HG03558 (cell line): ENCODE measurements at regions not wholly inside any gene's neighbourhood (a gene's known extent, or its start where the extent isn't known, plus 50 kb on each side); places are given as distances from the start of the nearest gene placed in this dataset.

Source experiments
- ATAC-seq: cut with Tn5 transposase; IDR thresholded peaks from one replicate; pipeline ENCODE4 v1.9.1; 2021; ENCODE audit warnings: moderate number of reproducible peaks; ENCODE audit not compliant: unreplicated experiment; ENCODE audit errors: extremely low read depth

DNA sequence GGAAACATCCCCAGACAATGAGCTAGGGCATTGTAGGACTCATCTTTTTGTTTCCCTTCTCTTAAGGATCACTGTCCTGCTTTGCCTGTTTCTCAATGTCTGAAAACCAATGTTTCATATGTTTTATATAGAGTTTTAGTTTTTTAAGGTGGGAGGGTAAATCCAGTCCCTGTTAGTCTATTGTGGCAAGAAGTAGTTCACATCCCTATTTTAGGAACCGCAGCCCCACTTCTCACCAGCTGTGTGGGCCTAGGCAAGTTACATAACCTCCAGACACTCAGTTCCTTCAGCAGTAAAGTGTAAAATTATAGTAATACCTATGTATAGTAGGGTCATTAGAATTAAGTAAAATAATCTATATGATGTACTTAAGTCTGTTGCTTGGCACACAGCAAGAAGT, 105.8 kb upstream of the WLS start:
- ATAC-seq: no peak

DNA sequence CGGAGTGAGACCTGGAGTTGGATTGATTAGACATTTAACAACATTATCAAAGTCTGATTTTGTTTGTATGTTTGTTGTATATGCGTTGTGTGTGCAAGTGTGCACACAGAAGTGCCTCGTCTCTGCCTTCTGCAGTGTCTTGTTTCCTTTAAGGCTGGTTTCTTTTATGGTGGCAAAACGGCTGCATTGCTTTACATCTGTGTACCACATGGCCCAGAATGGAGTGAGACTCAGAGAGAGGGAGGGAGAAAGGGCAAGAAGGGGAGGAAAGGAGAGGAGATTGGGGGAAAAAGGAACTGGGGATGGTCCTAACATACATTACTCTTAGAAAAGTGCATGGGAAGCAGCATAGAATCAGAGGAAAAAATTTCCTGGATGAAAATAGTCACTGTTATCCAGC, 99.7 kb upstream of the WLS start:
- ATAC-seq: no peak

DNA sequence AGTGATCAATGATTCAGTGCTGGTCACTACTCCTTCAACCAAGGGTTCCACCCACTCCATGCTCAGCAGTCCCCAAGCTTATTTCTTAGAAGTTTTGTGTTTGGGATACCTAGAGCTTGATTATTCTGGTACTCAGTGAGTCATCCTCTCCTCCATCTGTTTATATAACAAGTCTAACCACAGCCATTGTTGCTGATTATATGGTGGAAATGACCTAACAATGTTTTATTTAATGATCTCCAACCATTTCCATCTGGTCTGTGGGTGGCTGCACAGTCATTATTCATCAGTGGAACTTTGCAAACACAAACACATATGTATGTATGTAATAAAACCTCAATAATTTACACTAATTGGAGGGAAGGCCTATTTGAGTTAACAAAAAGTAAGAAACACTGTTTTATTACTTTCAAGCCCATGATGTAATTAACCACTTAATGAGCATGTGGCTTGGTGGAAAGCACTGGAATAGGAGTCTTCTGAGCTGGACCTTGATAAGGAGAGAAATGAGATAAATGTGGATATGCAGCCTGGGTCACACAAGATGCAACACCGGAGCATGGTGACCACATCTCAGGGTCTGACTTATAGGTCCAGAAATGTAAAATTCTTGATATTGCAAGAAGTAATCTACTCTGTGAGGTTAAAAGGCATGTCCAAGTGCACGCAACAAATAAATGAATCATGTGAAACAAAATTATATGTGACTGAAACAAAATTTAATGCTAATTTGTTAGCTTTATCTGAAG, 99.0 kb upstream of the WLS start:
- ATAC-seq: no peak

DNA sequence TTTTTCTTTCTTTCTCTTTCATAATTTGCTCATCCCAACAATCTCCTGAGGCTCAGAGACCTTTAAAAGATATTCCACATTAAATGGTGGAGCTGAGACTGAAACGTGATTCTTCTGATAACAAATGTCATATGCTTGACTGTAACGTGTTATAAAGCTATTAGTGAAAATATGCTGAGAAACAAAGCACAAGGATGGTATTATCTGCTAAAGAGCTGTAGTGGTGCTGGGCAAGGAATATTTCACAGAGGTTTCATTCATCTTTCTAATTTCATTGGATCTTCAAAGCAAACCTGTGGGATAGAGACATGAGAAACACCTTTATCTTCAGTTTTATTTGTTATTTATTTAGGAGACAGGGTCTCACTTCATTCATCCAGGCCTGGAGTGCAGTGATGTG, 98.1 kb upstream of the WLS start:
- ATAC-seq: no peak

DNA sequence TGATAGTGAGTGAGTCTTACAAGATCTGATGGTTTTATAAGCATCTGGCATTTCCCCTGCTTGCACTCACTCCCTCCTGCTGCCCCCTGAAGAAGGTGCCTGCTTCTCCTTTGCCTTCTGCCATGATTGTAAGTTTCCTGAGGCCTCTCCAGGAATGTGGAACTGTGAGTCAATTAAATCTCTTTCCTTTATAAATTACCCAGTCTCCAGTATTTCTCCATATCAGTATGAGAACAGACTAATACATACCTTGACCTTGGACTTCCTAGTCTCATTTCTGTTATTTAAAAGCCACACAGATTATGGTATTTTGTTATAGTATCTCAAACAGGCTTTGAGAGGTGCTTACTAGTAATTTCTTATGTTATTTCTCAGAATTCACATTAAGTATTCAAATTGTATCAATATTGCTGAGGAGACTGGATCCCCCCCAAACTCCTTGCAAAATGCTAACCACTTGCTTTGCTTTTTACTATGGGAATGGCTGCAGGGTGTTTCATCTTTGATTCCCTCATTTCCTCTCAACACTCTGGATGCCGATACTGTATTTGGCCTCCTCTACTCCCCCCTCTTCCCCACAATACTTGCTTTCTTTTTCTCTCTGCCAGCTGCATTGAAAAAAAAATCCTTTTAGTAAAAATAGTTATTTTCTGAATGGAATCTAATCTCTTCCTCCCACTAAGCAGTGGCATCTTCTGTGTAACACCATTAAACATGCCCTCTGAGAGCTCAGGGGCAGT, 96.9 kb upstream of the WLS start:
- ATAC-seq: no peak

DNA sequence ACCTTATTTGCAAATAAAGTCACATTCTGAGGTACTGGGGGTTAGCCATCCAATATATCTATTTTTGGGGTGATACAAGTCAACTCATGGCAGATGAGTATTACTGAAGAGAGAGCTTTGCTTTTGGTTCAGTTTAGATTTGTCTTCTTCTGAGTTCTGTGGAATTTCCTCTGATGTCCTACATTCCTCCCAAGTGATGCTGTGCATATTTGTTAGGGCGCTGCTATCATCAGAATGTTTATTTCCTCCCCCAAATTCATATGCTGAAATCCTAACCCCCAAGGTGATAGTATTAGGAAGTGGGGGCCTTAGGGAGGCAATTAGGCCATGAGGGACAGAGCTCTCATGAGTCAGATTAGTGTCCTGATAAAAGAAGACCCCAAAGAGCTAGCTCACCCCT, 96.2 kb upstream of the WLS start:
- ATAC-seq: no peak

DNA sequence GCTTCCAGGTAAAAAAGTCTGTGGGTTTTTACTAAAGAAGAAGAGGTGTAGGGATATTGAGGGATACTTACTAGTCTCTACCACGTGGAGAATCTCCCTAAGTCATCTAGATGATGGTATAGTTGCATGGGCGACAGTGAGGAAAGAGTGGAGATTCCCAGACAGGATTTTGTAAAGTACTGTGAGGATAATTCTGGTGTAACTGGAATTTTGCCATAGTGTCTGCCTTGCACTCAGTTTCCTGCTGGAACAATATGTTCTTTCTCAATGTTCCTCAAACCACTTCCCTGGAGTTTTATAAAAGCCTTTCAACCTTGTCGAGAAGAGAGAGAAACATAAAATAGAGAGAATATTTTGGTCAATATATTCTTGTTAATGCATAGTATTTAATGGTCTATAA, 95.1 kb upstream of the WLS start:
- no peak for ATAC-seq

DNA sequence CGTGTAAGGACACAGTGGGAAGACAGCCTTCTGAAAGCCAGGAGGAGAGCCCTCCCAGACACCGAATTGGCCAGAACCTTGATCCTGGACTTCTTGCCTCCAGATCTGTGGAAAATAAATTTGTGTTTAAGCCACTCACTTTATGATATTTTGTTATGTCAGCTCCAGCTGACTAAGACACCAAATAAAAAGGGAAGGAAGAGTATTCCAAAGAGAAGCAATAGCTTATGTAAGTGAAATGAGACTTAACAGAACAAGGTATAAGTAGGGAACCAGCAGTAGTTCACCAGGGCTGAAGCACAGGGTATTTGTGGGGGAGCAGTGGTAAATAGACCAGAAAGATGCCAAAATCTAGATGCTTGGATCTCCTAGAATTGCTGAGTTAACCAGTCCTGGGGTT, 94.2 kb upstream of the WLS start:
- ATAC-seq: no peak

DNA sequence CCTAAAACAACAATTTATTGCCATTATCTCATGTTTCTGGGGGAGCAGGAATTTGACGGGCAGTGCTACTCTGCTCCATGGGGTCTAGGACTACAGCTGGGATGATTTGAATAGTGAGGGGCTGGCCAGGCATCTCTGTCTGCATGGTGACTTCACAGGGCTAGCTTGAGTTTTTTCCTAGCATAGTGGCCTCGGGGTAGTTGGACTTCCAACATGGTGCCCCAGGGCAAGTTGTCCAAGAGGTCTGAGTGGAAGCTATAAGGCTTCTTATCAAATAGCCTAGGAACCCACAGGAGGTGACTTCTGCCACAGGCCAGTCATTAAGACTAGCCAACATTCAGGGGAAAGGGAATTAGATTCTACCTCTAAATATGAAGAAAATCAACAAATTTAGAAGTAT, 92.0 kb upstream of the WLS start:
- ATAC-seq: no peak

DNA sequence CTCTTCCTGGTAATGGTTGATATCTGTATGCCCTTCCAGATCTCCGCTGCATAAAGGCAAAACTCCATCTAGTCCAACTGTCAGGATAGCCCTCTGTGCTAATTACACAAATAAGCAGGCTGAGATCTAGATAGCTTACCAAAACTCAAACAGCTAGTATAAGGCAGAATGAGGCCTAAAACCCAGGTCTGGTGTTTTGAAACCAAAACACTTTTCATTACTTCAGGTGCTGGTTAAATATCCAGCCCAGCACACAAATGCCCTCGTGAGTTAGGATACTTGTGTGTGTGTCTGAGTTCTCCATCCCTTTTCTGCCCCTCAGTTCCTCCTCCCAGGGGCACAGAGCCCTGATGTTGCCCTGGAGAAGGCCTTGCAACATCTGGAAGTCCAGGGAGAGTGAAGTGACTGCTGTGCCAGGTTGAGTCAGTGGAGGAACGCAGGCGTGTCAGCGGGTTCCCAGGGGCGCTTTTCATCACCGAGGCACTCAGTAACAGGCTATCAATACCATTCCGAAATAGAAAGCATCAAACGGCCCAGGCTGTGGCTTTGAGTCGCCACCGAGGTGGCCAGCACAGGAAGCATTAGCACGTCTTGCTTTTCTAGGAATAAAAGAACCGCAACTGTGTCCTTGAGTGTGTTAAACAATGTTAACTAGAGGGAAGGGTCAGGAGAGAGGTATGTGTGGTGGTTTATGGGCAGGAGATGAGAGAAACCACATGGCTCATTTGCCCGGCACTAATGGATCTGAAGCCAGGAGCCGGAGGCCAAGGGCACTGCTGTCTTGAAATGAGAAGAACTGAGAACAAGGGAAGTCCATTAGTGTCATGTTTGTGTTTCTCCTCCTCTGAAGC, 90.7 kb upstream of the WLS start:
- no peak for ATAC-seq

DNA sequence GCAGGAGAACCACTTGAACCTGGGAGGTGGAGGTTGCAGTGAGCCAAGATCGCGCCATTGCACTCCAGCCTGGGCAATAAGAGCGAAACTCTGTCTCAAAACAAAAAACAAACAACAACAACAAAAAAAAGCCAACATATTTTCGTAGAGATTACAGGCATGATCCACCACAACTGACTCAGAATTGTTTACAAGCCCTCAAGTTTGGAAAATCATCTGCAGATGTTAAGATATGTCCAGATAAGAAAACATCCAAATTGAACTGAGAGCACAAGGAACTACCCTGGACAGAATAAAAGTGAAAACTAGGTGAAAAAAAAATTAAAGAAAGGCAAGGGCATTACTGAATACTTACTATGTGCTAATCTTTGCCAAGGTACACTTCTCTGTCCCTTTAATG, 89.8 kb upstream of the WLS start:
- ATAC-seq: no peak

DNA sequence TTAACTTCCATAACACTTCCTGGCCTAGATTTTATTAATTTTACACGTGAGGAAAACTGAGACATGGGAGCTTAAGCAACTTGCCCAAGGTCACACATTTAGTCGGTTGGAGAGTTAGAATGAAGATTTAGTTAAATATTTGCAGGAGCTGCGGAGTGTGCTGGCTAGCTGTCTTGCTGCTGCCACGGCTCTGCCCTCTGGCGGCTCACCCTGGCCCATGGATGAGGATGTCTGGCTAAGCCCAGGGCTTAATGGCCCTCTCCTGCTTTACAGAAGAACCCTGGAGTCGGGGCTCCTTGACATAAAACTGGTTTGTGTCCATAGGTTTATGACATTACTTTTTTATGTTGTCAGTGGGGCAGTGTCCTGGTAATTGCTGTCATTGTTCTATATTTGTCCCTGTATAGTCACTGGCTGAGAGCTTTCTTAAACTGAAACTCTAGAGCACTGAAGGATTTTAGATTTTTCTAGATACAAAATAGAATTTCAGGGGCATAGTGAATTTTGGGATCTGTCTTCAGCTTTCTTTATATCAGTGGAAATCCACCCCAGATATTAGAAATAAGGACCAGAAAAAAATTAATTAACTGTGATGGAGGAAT, 88.9 kb upstream of the WLS start:
- ATAC-seq: no peak

DNA sequence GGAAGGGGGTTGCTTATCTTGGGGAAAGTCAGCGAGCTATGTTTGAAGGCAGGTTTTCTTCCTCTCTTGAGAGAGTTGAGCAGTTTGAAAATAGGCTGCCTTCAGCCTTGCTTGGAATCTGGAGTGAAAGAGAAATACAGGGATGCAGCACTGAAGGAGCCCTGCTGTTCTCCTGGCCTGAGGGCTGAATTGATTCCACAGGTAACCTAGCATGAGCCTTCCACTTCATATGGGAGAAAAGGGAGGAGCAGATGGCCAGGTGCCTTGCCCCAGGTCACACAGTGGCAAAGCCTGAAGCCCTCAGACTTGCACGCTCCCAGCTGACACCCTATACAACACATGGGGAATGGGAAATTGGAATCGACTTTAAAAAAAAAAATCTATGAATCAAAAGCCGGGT, 88.0 kb upstream of the WLS start:
- no peak for ATAC-seq

DNA sequence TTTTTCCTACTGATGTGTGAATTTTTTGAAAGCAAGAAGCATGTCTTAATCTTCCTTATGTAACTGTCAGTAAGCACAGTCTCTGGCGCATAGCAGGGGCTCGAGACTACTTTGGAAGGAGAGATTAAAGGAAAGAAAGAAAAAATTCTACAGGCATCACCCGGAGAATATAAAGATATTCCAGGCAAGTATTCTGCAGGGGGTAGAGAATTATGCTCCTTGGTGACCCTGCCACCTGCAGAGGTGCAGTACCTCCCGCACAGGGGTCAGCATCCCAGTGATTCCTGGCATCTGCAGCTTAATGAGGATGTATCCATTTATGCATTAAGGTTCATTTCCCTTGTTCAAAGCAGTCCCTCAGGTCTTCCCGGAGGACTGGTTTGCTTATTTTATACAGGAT, 87.6 kb upstream of the WLS start:
- ATAC-seq: no peak

DNA sequence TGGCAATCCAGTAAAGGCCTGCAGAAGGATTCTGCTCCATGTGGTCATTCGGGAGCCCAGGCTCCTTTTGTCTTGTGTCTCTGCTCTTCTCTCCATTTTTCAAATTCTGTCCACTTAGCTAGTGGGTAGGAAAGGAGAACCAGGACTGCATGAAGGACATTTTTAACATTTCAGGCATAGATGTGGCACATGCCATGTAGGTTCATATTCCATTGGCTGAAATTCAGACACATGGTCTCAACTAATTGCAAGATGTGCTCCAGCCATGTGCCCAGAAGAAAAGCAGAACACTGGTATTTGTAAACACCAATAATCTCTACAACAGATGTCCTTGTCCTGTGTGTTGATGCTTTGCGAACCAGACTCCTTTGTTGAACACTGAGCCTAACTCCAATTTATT, 85.2 kb upstream of the WLS start:
- no peak for ATAC-seq

DNA sequence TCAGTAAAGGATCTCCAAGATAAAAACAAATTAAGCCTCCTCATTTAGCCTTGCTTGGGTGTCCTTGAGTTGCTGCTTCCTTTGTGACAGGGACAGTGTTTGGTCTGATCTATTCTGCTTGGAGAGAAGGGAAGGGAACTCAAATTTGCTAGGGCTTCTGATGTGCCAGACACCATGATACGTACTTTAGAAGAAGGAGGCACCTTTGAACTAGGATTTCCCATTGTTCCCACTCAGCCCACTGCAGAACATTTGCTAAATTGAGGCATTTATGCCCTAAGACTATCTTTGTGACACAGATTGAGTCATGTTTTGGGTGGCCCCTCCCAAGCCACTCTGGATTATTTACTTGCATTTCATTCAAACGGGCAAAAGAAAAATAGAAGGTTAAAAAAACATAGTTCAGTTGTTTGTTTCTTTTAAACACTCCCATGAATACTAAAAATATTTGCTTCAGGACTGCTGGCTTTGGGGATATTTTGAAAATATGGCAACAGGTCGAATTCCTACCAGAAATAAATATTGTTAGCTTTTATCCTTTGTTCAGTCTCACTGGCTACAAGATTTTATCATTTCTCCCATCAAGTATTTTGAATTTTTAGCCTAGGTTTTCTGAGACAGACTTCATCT, 81.9 kb upstream of the WLS start:
- no peak for ATAC-seq

DNA sequence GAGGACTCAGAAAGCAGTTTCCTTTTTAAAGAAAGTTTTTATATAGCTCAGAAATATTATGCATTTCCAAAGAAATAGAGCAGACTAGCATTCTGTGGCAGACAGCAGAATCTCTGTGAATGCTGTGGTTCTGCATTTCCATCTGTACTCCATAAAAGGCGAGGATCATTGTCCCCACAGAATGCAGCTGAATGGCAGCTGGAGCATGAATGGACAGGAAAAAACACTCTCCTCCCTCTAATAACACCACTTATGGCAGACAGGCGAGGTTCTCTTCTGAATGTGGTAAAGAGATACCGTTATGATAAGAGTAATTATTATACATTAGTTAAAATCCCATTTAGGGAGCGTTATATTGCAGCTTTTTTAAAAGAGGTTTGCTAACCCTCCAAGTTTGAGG, 81.4 kb upstream of the WLS start:
- ATAC-seq: no peak

DNA sequence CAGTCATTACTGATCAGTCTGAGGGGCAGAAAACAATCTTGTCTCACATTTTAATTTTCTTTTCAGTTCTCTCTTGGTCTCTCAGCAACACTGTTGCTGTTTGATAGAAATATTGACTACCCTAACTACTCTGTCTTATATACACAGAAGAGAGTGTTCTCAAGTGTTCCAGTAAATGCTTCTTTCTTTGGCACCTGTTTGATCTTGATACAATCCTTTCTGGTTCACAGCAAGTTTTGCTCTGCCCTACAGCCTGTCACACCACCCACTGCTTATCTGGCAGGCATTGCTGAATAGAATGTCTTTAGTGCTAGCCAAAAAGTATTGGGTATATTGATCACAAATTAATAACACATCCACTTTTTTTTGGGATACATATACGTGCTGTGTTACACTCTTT, 75.7 kb upstream of the WLS start:
- ATAC-seq: no peak

DNA sequence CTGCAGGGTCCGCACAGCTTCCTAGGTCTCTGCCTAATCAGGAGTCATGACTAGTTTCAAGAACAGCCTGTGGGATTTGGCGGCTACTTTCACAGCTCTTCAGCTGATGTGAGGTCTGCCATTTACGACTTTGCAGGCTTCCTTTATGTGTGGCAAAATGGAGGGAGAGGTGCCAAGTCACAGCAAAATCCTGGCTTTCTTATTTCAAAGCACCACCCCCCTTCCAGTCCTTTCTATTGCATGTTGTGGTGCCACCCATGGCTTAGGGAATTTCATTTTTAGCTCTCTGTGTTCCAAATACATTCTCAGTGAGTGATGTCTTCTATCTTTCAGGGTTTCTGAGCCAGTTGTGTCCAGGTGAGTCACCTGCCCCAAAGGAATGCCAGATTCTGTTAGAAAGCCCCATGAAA, 75.1 kb upstream of the WLS start:
- ATAC-seq: no peak

DNA sequence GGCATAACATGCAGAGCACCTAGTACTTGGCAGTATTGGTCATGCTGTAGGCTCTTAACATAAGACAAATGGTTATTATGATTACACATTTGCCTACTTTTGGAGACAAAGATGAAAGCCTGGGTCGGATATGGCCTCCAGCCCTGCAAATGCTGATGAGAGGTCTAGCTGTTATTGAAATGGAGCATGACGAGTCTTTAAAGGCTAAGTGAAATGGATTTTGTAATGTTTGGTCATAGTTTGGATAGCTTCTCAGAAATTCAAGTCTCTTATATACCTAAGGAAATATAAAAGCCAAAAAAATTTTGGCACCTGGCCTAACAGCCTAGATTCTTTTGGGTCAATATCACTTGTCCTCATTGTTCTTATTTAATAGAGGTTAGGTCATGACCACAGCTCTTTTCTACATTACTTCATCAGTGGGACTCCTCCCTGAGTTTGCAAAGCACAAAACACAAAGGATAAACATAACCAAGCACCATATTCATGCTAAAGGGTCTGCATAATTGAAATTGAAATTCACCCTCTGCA, 69.2 kb upstream of the WLS start:
- ATAC-seq: no peak
